HEK293T (cell line): ENCODE measurements at regions not wholly inside any gene's neighbourhood (a gene's known extent, or its start where the extent isn't known, plus 50 kb on each side); places are given as distances from the start of the nearest gene placed in this dataset.

Source experiments
- CTCF ChIA-PET: fragments of 350-600 bp; formaldehyde crosslinking; extraction: SDS; loops from one replicate; lab custom pipeline; 2021; ENCODE audit warnings: antibody characterized with exemption, inconsistent platforms; lab: Yijun Ruan, JAX
- POLR2A ChIA-PET: fragments of 350-600 bp; formaldehyde crosslinking; extraction: SDS; loops from one replicate; lab custom pipeline; 2020; ENCODE audit warnings: antibody characterized with exemption, inconsistent platforms; lab: Yijun Ruan, JAX
- DNase-seq: peaks from one replicate; pipeline ENCODE4 v3.0.0; 2012; ENCODE audit warnings: mixed read lengths; ENCODE audit errors: extremely low spot score
- ARNT ChIP-seq: fragments of 450-650 bp; IDR thresholded peaks from 2 replicates; pipeline ENCODE4 v1.6.1; 2017; ENCODE audit warnings: mild to moderate bottlenecking
- BHLHE40 ChIP-seq: fragments of 450-650 bp; IDR thresholded peaks from 2 replicates; pipeline ENCODE4 v1.6.1; 2016; ENCODE audit warnings: mild to moderate bottlenecking, moderate library complexity, borderline replicate concordance
- CTBP1 ChIP-seq: fragments of 450-650 bp; IDR thresholded peaks from 2 replicates; pipeline ENCODE4 v1.6.1; 2016; ENCODE audit warnings: borderline replicate concordance
- ELF4 ChIP-seq: fragments of 450-650 bp; IDR thresholded peaks from 2 replicates; pipeline ENCODE4 v1.6.1; 2017; ENCODE audit warnings: antibody characterized with exemption
- FOXA1 ChIP-seq: fragments of 450-650 bp; IDR thresholded peaks from 2 replicates; pipeline ENCODE4 v1.6.1; 2016; ENCODE audit warnings: mild to moderate bottlenecking
- FOXK2 ChIP-seq: fragments of 450-650 bp; IDR thresholded peaks from 2 replicates; pipeline ENCODE4 v1.6.1; 2016; ENCODE audit warnings: mild to moderate bottlenecking
- FOXM1 ChIP-seq: fragments of 450-650 bp; IDR thresholded peaks from 2 replicates; pipeline ENCODE4 v1.6.1; 2017; ENCODE audit warnings: mild to moderate bottlenecking, borderline replicate concordance
- HDGF ChIP-seq: fragments of 450-650 bp; IDR thresholded peaks from 2 replicates; pipeline ENCODE4 v1.6.1; 2017; ENCODE audit warnings: antibody characterized with exemption, borderline replicate concordance
- L3MBTL2 ChIP-seq: fragments of 450-650 bp; conservative IDR thresholded peaks from 2 replicates; pipeline ENCODE4 v1.6.1; 2016; ENCODE audit warnings: mild to moderate bottlenecking
- LEF1 ChIP-seq: fragments of 450-650 bp; IDR thresholded peaks from 2 replicates; pipeline ENCODE4 v1.6.1; 2017; ENCODE audit warnings: mild to moderate bottlenecking, borderline replicate concordance
- NFRKB ChIP-seq: fragments of 450-650 bp; IDR thresholded peaks from 2 replicates; pipeline ENCODE4 v1.6.1; 2016; ENCODE audit warnings: mild to moderate bottlenecking, moderate library complexity
- PKNOX1 ChIP-seq: fragments of 450-650 bp; IDR thresholded peaks from 2 replicates; pipeline ENCODE4 v1.6.1; 2016
- SP1 ChIP-seq: fragments of 450-650 bp; IDR thresholded peaks from 2 replicates; pipeline ENCODE4 v1.6.1; 2017
- SUZ12 ChIP-seq: fragments of 450-650 bp; IDR thresholded peaks from 2 replicates; pipeline ENCODE4 v1.6.1; 2016; ENCODE audit warnings: mild to moderate bottlenecking
- TARDBP ChIP-seq: fragments of 450-650 bp; IDR thresholded peaks from 2 replicates; pipeline ENCODE4 v1.6.1; 2016
- ZNF384 ChIP-seq: fragments of 450-650 bp; IDR thresholded peaks from 2 replicates; pipeline ENCODE4 v1.6.1; 2016

DNA sequence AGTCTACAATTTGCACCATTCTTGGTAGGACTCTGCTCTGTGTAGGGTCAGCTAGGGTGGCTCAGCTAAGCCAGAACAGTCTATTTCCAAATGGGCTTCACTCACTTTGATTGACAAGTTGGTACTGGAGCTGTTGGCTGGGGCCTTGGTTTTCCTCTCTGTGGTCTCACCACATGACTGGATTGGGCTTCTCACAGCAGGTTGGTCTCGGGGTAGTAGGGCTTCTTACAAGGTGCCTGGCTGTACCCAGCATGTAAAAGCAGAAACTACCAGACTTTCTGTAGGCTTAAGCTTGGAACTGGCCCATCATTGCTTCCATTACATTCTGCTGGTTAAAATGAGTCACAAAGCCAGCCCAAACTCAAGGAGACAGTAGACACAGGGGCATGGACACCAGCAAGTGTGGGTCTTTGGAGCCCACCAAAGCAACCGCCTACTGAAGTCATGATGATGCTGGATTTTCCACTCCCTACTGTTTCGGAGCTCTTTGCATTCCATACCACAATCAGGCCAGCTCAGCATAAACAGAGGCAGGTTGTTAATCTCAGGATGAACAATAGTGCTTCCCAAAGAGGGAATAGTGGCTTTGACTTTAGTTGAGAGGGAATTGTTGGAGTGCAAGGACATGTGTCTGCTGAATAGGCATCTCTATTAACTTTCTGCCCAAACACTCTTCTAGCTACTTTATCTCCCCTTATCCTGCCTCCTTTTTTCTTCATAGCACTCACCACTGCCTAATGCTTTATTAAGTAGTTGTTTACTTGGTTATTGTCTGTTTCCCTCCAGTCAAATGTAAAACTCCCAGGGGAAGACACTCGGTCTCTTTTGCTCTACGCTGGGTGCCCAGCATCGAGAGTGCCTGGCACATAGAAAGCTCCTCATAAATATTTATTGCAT lies 78.0 kb upstream of the RARB start:
- CTCF ChIA-PET: no interaction called here
- TF ChIP-seq FOXM1 (no peak), HDGF (no peak), ZNF384 (no peak), BHLHE40 (no peak), L3MBTL2 (no peak), ARNT (no peak), SP1 (no peak), TARDBP (no peak), CTBP1 (no peak), NFRKB (no peak), PKNOX1 (no peak), FOXA1 (no peak), SUZ12 (no peak)
- no peak for DNase-seq
- POLR2A ChIA-PET: no interaction called here

GRCh38 chr3:25350725-25351114 lies 77.3 kb upstream of the RARB start:
- POLR2A ChIA-PET: no interaction called here
- CTCF ChIA-PET: no interaction called here
- no peak for DNase-seq
- TF ChIP-seq L3MBTL2 (no peak), CTBP1 (no peak), FOXA1 (no peak), FOXM1 (no peak), FOXK2 (no peak), SUZ12 (no peak), NFRKB (no peak), BHLHE40 (no peak), SP1 (no peak), ARNT (no peak), ELF4 (no peak), ZNF384 (no peak)

DNA sequence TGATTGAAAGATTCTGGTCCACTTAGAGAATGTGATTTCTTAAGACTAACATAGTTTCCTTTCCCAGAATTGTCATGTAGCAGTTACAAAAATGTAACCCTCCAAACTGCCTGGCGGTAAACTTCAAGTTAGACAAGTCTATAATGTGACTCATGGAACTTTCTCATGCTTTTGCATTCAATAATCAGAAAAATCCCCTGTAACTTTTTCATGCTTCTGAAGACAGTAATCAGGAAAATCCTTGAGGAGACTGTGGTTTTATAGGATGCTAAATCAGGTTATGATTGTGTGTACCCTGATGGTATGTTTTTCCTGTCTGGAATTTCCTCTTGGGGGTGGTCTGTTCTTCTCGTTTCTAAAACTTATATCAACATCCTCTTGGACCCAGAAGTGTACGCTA lies 74.0 kb upstream of the RARB start:
- CTCF ChIA-PET: no interaction called here
- DNase-seq: no peak
- TF ChIP-seq ZNF384: no peak
- TF ChIP-seq SP1: no peak
- no peak for TF ChIP-seq BHLHE40
- no peak for TF ChIP-seq HDGF
- TF ChIP-seq NFRKB: no peak
- TF ChIP-seq SUZ12: no peak
- TF ChIP-seq TARDBP: no peak
- TF ChIP-seq FOXM1: no peak
- TF ChIP-seq L3MBTL2: no peak
- no peak for TF ChIP-seq ARNT
- no peak for TF ChIP-seq FOXK2
- no peak for TF ChIP-seq ELF4
- TF ChIP-seq CTBP1: no peak
- TF ChIP-seq LEF1: no peak
- TF ChIP-seq PKNOX1: no peak
- TF ChIP-seq FOXA1: no peak
- POLR2A ChIA-PET: no interaction called here

GRCh38 chr3:25355034-25355885 lies 72.8 kb upstream of the RARB start:
- TF ChIP-seq HDGF: no peak
- CTCF ChIA-PET: interaction anchor here (0.5 kb wide), 1 partner anchor 86 kb away, joined by 3 read pairs; no protein-coding TSS in a partner anchor
- DNase-seq: no peak
- POLR2A ChIA-PET: no interaction called here

DNA sequence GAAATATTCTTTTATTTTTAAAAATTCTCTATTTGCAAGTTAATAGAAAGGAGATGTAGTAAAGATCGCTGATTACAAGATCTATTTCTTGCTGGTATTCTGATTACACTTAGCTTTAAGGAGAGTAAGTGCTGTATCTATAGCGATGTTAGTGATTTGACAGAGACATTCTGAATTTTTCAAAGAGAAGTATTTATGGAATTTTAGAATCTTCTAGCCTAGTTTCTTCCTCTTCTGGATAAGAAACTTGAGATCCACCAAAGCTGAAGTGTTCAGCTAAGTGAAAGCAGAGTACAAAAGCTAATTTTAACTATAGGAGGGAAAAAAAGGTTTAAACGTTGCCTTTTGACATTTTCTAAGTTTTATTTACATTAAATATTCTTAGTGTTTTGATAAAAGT lies 72.1 kb upstream of the RARB start:
- CTCF ChIA-PET: interaction anchor here (0.5 kb wide), 1 partner anchor 85 kb away, joined by 3 read pairs; no protein-coding TSS in a partner anchor

More for the DNA sequence above, 72.1 kb upstream of the RARB start:
- TF ChIP-seq NFRKB (no peak), FOXA1 (no peak), FOXM1 (no peak), SUZ12 (no peak), L3MBTL2 (no peak), PKNOX1 (no peak), ELF4 (no peak), TARDBP (no peak), CTBP1 (no peak), FOXK2 (no peak), HDGF (no peak), SP1 (no peak), ARNT (no peak), BHLHE40 (no peak), ZNF384 (no peak), LEF1 (no peak)
- no peak for DNase-seq
- POLR2A ChIA-PET: no interaction called here
